RPMI8226 (cell line): ENCODE measurements at regions not wholly inside any gene's neighbourhood (a gene's known extent, or its start where the extent isn't known, plus 50 kb on each side); places are given as distances from the start of the nearest gene placed in this dataset.

ENCODE experiments used
- DNase-seq: peaks from one replicate; pipeline ENCODE4 v3.0.0-alpha.2; 2015

DNA sequence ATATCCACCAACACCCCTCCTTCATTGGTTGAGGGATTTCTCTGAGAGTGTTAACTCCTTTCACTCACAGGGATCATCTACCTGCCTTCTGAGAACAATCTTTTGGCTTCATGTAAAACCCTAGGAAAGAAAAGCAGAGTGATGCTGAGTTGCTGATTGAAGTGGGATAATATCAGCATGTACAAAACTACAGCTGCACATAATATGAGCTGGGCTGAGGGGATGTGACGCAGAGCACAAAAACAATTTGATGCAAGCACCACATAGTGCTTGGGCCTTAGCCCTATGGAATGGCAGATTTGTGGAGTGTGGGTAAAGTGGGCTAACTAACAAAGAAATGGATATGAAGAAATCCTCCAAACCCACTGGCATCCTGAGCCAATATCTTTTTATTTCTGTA, 267.6 kb upstream of the KCNH8 start:
- DNase-seq: no peak

DNA sequence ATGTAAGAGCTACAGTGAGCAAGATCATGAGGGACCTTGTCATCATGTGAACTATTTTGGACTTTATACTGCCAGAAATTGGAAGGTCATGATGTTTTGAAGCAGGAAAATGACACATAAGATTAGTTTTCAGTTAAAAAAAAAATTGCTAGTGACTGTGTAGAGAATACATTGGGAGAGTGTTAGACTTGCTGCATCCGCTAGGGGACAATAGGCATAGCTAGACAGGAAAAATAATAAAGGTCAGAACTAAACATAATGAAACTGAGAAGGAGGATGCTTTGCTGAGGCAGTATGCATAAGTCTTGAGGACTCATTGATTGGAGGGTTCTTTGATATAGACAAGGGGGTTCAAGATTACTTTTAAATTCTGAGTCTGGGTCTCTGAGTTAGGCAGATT, 275.8 kb upstream of the KCNH8 start:
- DNase-seq: no peak

DNA sequence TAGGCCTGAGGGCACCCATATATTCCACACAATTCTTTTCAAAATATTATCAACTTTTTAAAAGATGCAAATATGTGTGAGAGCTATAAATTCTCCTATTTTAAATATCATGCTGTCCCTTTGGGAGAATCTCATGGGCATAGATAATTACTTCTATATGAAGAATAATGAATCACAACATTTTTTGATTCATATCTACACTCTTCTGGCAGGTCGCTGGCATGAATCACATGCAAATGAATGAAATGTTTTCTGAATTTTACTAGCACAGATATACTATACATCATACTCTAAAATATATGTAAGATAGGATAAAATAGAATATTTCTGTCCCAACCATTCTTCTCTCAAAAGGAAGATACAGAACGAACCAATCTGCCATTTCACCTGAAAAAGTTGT, 277.7 kb upstream of the KCNH8 start:
- no peak for DNase-seq

DNA sequence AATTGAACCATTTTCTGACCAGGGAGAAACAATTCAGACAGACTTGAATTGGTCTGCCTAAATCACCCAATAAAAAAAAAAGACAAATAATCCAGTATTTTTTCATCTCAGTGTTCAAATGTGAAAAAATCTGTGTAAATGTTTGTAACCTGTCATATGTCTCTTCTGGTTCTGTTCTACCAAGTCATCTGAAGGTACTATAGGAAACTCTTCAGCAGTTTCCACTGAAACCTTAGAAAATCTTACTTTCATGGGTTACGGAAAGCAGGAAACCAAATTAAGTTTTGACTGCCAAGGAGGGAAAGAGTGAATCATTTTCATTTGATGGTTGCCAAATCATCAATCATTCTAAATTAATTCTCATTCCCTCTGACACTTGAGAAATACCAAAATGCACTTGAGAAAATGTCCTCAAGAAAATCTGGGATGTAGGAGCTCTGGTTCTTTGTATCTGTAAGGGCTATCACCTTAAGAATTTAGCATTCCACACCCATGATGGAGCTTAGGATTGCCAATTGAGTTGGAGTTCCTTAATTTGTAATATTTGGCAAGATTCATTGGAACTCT, 278.2 kb upstream of the KCNH8 start:
- no peak for DNase-seq

DNA sequence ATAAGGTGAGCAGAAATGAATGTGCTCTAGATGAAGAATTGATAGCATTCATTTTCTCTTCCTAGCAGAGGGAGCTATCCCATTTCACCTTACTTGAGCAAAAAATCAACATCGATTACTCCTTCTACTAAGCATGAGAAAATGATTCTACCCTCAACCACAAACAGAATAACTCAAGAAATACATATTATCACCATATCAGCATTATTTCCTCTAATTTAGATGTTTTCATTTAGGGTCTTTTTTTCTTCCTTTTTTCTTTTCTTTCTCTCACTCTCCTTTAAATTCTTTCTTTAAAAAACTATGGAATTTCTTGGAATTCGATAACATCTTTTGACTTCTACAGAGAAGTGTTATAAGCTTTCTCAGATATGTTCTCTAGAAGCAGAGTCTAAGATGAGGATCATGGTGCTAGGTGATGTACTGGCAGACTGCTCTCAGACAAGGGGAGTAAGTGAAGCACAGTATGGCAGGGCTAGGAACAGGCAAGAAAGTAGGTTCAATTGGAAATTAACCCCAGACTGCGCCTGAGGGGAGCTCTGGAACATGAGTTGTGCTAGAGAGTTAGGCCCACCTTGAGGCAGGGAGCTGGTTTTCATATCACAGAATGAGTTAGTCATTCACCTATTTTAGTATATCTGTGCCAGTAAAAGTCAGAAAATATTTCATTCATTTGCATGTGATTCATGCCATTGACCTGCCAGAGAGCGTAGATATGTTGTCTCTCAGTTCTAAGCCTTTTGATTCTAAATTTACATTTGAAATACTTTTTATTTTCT, 279.2 kb upstream of the KCNH8 start:
- DNase-seq: no peak

DNA sequence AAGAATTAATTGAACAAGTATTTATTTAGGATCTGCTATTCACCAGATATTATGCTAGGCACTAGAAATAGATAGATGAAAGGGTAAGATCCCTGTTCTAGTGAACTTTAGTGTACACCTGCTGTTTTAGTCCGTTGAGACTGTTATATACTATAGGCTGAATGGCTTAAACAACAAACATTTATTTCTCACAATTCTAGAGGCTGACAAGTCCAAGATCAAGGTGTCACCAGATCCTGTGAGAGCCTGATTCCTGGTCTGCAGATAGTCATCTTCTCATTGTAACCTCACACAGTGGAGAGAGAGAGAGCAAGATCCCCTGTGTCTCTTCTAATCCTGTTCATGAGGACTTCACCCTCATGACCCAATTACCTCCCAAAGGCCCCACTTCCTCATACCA, 281.4 kb upstream of the KCNH8 start:
- no peak for DNase-seq

DNA sequence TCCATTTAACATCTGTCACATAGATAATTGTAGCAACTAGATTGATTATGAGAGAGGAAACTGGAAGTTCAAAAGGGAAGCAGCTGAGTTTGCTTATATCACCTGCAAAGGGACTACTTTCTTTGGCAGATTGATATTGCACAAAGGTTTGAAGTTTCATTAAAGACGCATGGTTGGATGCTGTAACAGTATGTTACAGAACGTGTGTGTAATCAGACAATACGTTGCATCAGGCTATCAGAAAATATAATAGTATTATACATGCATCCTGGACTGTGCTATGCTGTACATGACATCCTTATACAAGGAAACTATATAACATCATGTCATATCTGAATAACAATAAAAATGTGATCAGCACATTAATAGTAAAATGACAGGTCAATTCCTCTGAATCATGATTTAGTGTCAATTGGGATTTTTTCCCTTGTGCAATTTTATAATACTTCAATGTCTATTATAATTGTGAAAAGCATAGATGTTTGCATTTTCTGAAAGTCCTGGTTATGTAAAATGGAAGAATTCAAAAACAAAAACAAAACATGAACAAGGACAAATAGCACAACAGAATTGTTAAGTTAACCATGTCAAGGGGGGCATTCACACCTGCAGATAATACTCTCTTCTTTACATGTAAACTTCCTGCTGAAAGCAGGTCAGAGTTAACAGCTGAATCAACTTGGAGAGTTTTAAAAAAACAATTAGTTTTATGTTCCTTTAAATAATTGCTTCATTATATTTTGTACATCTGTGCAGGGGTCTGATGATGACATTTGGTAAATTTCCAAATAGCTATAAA, 283.2 kb upstream of the KCNH8 start:
- no peak for DNase-seq

DNA sequence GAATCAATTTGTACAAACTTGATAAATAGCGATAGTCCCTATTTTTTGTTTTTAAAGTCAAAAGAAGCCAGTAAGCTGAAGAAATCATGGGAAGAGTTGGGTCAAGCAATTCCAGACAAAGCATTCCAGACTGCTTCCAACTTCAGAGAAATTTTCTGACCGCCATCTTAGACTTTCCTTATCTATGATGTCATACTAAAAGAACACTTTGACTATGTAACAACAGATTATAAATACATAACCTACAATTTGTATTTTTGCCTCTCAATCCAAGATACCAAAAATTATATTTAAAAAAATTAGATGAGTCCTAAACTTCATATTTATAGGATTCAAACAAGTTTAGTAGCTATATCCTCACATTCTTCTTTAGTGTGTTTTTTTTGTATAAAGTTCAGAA, 286.2 kb upstream of the KCNH8 start:
- DNase-seq: no peak

DNA sequence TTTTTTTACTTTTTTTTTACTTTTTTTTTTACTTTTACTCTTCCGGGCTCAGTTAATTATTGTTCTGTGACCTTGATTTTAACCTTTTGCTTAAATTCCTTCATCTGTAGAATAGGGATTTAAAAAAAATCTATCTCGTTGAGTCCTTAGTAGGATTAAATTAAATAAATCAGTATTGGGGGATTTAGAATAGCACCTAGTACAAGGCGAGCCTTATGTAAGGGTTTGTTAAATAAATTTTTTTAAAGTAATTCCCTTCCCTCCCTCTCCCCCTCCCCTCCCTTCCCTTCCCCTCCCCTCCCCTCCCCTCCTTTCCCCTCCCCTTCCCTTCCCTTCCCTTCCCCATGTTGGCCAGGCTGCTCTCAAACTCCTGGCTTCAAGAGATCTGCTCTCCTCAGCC, 287.2 kb upstream of the KCNH8 start:
- no peak for DNase-seq

DNA sequence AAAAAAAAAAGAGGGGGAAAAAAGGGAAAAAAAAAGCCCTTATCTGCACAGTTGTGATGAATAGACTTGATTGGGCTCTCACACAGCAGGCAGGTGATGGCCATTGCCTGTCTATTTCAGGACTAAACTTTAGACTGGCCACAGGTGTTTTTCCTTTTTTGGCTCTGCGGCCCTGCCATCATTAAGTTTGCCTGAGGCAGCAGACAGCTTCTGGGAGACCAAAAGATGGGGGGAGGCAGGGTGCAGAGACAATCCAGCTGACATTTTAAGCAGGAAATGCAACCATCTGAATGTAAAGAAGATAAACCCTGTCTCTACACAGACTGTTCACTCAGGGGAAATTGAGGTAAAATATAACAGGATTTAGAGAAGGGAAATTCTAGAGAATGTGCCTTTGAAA, 295.0 kb upstream of the KCNH8 start:
- DNase-seq: peak; percentile 82

DNA sequence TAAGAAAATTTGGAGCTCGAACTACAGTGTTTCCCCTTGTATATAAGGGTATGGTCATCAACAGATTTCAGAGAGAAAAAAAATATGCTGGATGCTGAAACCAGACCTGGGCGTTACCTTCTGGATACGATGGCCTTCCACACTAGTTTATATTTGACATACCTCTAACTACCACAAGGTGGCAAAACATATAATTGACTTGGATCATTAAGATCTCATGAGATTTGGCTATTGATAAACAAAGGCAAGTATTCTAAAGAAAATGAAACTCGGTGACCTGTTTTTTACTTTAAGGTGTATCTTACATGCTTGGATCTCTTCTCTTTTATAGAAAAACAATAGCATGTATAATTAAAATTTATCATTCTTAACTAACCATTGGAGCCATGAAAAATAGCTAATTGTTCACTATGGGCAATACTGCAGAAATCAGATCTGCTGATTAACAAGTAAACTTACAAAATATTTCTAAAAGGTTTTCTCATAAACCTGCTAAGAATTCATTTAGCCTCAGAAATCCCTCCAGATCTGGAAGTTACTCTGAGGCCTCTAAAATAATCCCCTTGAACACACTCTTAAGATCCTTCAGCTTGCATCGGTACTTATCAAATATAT, 300.6 kb upstream of the KCNH8 start:
- peak; percentile 11 for DNase-seq

DNA sequence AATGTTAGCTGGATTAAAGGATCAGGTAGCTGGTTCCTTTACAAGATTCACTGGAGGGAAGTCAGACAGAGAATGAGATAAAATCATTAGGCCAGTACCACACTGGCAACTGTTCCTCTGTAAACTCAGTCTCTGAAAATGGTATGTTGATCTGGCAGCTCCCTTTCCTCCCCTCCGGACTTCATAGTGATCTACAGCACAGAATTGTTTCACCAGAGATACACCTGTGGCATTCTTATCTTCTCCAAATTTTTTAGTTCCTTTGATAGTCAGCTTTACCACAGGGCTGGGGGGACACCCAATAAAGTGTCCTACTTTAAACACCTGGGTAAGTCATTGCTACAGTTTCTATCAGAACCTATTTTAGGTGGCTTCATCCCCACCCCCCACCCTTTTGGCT, 304.3 kb upstream of the KCNH8 start:
- peak; percentile 15 for DNase-seq

DNA sequence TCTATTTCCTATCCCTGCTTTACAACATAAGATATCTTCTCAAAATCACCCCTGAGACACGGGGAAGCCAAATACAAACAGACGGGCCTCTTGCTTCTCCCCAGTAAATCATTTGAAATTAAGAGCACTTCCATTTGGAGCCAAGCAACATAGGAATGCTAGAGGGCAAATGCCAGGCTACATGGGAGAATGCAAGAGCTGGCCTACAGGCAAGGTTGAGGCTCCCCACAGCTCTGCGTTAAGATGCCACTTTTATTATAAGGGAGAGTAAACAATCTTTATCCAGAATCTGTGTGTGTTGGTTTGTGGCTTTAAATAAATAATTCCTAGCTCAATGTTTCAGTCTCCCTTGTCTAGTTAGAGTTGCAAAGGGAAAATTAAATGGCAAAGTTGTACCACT, 305.1 kb upstream of the KCNH8 start:
- no peak for DNase-seq

DNA sequence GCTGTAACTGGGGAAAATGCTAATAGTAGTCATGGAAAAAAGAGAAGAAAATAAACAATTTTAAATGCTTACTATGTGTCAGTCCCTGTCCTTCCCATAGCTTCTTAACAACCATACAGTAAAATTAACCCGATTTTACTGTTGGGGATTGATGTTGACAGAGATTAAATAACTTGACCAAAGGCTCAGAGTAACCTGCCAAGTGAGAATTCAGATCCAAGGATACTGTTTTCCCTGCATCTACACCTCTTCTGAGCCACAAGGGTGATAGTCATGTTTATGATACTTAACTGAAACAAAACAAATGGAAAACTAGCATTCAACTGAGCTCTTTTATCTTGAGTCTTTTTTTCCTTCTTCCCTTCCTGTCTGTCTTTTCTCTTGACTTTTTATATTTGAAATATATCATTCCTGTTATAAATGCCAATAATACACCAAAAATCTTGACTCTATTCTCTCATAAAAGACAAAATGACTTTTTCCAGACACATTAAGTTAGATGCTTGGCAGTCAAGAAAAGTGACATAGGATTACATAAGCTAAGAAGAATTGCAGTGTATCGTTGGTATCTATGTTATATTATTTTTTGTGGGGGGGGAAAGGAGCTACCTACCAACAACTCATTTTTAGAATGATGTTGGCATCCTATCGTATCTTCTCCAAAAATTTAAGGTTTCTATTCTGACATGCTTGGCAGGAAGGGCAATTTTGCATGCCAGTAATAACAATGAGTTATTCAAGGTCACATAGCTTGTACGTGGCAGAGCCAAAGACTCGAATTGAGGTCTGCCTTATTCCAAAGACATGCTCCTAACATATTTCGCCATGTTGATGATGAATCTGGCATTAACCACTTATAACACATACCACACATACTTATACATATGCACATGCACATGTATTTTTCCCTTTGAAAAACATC, 306.6 kb upstream of the KCNH8 start:
- DNase-seq: no peak

DNA sequence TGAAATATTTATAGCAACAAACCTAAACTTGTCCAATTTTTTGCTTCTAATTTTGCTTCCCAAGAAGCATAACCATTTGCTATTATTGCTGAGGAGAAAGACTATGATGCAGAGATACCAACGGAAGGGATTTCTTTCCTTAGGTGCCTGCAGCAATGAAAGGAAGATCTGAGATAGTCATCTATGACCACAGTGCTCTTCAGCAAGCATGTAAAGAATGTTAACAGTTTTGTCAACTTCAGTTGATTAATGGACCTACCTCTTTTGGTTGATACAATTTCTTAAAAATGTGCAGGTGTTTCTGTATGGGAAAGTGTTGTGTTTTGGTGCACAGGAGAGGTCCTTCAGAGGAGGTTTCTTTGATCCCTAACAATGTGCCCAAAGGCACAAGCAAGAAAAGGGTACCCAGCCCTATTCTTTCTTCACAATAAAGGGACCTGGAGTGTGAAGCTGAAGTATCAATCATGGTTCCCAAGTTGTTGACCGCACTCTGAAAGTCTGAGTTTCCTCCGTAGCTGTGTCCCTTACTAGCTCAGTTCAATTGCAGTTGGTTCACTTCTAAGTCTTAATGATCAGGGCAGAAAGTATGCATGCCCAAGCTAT, 307.7 kb upstream of the KCNH8 start:
- DNase-seq: no peak

DNA sequence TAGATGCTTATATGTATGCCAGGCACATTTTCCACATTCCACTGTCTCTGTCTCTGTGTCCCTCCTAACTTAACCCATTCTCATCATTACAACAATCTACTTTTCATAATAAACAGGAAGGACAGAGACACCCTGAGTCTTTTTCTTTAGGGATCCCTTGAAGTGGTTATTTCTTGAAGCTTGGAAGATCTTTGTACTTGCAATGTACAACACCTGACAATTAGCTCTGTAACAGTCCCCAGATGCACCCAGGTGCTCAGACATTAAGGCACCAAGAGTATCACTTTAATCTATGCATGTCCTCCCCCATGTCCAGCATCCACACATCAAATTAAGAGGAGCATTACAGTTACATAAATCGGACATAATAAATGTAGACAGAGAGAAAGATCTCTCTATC, 309.6 kb upstream of the KCNH8 start:
- no peak for DNase-seq

DNA sequence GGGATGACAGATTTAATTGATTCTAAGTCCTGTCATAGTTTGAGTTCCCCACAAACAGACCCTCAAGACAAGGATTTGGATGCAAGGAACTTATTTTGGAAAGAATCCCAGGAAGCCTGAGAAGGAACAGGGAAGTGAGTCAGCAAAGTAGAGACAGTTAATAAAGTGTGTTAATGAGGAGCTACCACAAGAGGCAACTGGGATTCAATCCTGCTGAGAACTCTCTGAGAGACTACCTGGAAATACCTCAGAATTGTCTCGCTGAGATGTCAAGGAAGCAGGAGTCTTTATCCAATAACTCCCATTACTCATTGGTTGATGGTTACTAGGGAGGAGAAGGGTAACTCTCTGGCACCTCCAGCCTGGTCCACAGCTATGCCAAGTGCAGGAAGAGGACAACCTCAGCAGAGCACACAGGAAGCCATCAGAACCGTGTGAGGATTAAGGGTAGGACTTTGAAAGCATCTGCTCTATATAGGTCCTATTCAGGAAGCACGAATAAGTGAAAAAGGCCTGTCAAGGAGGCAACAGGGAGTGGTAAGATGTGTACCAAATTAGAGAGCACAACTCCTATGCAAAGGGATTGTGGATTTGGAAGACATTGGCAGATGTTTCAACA, 311.1 kb upstream of the KCNH8 start:
- no peak for DNase-seq

DNA sequence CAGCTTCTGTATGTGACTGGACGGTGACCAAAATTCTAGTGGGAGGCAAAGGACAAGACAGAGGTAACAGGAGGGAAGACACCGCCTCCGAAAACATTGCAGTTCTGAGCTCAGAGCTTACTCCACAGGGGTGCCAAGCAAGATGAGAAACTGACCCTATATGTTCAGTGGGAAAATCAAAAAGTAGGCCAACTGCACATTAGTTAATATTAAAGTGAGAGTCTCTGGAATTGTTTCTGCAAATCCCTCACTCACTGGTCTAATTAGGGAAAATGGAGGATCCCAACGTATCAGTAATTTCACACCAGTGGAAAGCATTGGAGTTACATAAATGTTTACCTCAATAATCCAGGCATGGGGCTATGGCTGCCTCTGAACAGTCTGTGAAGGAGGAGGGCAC, 313.3 kb upstream of the KCNH8 start:
- DNase-seq: no peak

DNA sequence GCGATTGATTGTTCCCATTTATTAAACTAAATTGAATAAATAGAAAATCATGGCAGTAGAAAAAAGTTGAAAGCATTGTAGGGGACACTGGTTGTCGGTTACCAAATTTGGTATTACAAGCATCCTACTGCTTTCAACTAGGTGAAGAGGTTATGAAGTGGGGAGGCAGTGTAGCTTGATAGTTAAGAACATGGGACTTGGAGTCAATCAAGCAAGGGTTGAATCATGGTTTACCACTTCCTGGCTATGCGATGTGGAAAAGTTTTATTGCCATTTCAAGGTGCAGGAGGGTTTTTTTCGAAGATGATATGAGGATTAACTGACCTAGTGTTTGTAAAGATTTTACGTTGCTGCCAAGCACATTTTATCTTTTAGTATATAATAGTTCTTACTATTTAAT, 318.2 kb upstream of the KCNH8 start:
- DNase-seq: no peak

DNA sequence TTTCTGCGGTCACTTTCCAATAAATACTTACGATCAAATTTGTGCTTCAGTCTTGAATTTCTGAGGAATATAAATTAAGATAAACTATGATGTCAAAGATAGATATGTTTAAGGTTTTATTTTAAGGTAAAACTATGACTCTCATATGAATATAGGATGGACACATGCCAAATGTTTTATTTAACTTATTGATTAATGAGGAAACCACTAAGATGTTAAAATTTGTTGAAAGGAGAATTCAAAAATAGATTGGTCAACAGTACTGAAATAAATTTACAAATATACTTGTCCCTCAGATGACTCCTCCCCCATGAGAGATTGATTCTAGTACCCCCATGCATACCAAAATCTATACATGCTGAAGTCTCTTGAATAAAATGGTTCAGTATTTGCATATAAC, 319.7 kb upstream of the KCNH8 start:
- DNase-seq: no peak

DNA sequence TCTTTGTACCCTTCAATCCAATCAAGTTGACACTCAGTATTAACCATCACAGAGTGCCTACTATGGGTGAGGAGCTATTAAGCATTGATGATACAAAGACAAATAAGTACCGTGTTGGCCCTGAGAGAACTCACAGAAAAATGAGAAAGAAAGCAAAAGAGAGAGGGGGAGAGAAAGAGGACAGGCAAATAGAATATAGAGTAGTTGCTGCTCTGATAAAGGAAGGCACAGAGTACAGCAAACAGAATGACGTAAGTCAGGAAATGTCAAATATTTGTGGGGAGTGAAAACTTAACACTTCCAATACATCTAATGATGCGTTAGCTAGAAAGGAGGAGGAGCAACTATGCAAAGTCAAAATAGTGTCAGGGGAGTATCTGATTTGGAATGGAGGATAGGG, 320.6 kb upstream of the KCNH8 start:
- DNase-seq: no peak

DNA sequence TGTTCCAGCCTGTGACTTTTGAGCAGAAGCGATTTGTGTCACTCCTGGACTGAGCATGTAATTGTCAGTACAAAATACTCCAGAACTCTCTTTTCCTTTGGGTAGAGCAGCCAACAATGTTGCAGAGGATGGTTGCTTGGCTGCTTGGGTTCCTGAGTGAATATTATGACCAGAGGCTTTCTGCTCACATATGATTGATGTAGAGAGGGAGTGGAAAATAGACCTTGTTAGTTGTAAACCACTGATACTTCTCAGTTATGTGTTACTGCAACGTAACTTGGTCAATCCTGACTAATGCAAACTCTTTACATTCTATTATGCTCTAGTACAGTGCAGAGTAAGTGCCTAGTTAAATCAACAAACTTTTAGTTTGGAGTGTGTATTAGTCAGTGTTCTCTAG, 322.6 kb upstream of the KCNH8 start:
- no peak for DNase-seq
